ENCODE measurements at regions not wholly inside any gene's neighbourhood (a gene's known extent, or its start where the extent isn't known, plus 50 kb on each side); places are given as distances from the start of the nearest gene placed in this dataset.

- no peak for TF ChIP-seq EZH2phosphoT487 (conservative IDR thresholded peaks at IDR 0.05; ENCODE audit: low read length)
- no peak for TF ChIP-seq CTCF (IDR thresholded peaks at IDR 0.05; ENCODE audit: insufficient read depth, low read length, poor library complexity, severe bottlenecking)
Observed at GRCh38 chr1:112322018-112322417, 74.0 kb upstream of the CTTNBP2NL start.

GRCh38 chr1:112322983-112323678 is 72.9 kb upstream of the CTTNBP2NL start:
- TF ChIP-seq EZH2phosphoT487 (conservative IDR thresholded peaks at IDR 0.05; ENCODE audit: low read length) (no peak), CTCF (IDR thresholded peaks at IDR 0.05; ENCODE audit: insufficient read depth, low read length, poor library complexity, severe bottlenecking) (no peak)
- no peak overlapping the region for H3K9ac ChIP-seq (ENCODE audit: low read length)
- no peaks in the 10 kb centered on the region; the same call in 1 of the 2 replicates for H3K27me3 ChIP-seq (ENCODE audit: low read length)
- H3K9me2 ChIP-seq (replicated peaks; ENCODE audit: insufficient read depth, low read length), result no peaks in the 10 kb centered on the region
- no peak overlapping the region for H3K27ac ChIP-seq (ENCODE audit: low read depth, low read length)
- no peak overlapping the region for H2AFZ ChIP-seq (ENCODE audit: low read depth, low read length, severe bottlenecking)
- no peaks in the 10 kb centered on the region for H3F3A ChIP-seq (ENCODE audit: insufficient read depth)
- no peaks in the 10 kb centered on the region for H3K9me3 ChIP-seq (ENCODE audit: insufficient read depth, low read length)
- H3K4me2 ChIP-seq (ENCODE audit: low read depth, low read length, poor library complexity, severe bottlenecking), result no peak overlapping the region
- no peak overlapping the region for H3K4me3 ChIP-seq (ENCODE audit: insufficient read depth, low read length, poor library complexity, severe bottlenecking)
- H3K79me2 ChIP-seq (ENCODE audit: insufficient read depth, low read length), result no peaks in the 10 kb centered on the region
- no peaks in the 10 kb centered on the region for H3K36me3 ChIP-seq (ENCODE audit: low read length)
- H4K20me1 ChIP-seq (ENCODE audit: low read depth, low read length), result no peaks in the 10 kb centered on the region

More at GRCh38 chr1:112322018-112322417, 74.0 kb upstream of the CTTNBP2NL start:
- Histone ChIP-seq H3K4me2 (ENCODE audit: low read depth, low read length, poor library complexity, severe bottlenecking) (no peak overlapping the region), H4K20me1 (ENCODE audit: low read depth, low read length) (no peaks in the 10 kb centered on the region), H3K27ac (ENCODE audit: low read depth, low read length) (no peak overlapping the region), H3F3A (ENCODE audit: insufficient read depth) (no peaks in the 10 kb centered on the region), H3K36me3 (ENCODE audit: low read length) (no peaks in the 10 kb centered on the region), H3K9me3 (ENCODE audit: insufficient read depth, low read length) (no peaks in the 10 kb centered on the region), H2AFZ (ENCODE audit: low read depth, low read length, severe bottlenecking) (no peak overlapping the region), H3K9ac (ENCODE audit: low read length) (no peak overlapping the region), H3K79me2 (ENCODE audit: insufficient read depth, low read length) (no peaks in the 10 kb centered on the region), H3K27me3 (ENCODE audit: low read length) (no peaks in the 10 kb centered on the region), H3K9me2 (replicated peaks; ENCODE audit: insufficient read depth, low read length) (no peaks in the 10 kb centered on the region), H3K4me3 (ENCODE audit: insufficient read depth, low read length, poor library complexity, severe bottlenecking) (no peak overlapping the region)

- H3K27ac ChIP-seq (ENCODE audit: low read depth, low read length), result no peak overlapping the region
- no peaks in the 10 kb centered on the region; the same call in 1 of the 2 replicates for H3K27me3 ChIP-seq (ENCODE audit: low read length)
- H3K4me2 ChIP-seq (ENCODE audit: low read depth, low read length, poor library complexity, severe bottlenecking), result no peak overlapping the region
- H3K4me3 ChIP-seq (ENCODE audit: insufficient read depth, low read length, poor library complexity, severe bottlenecking), result no peak overlapping the region
- TF ChIP-seq EZH2phosphoT487 (conservative IDR thresholded peaks at IDR 0.05; ENCODE audit: low read length), result no peak
- no peak overlapping the region for H2AFZ ChIP-seq (ENCODE audit: low read depth, low read length, severe bottlenecking)
- H3K79me2 ChIP-seq (ENCODE audit: insufficient read depth, low read length), result no peaks in the 10 kb centered on the region
- H3K9me3 ChIP-seq (ENCODE audit: insufficient read depth, low read length), result no peaks in the 10 kb centered on the region
- no peaks in the 10 kb centered on the region for H4K20me1 ChIP-seq (ENCODE audit: low read depth, low read length)
- H3K36me3 ChIP-seq (ENCODE audit: low read length), result no peaks in the 10 kb centered on the region
- no peak overlapping the region for H3K9ac ChIP-seq (ENCODE audit: low read length)
- no peaks in the 10 kb centered on the region for H3K9me2 ChIP-seq (replicated peaks; ENCODE audit: insufficient read depth, low read length)
- H3F3A ChIP-seq (ENCODE audit: insufficient read depth), result no peaks in the 10 kb centered on the region
Observed at GRCh38 chr1:112325504-112325903, 70.5 kb upstream of the CTTNBP2NL start.

GRCh38 chr1:112328600-112328999 is 67.4 kb upstream of the CTTNBP2NL start:
- no peaks in the 10 kb centered on the region for H4K20me1 ChIP-seq (ENCODE audit: low read depth, low read length)
- TF ChIP-seq EZH2phosphoT487 (conservative IDR thresholded peaks at IDR 0.05; ENCODE audit: low read length) (no peak), CTCF (IDR thresholded peaks at IDR 0.05; ENCODE audit: insufficient read depth, low read length, poor library complexity, severe bottlenecking) (no peak)
- H3K36me3 ChIP-seq (ENCODE audit: low read length), result no peaks in the 10 kb centered on the region
- no peaks in the 10 kb centered on the region for H3K9me3 ChIP-seq (ENCODE audit: insufficient read depth, low read length)
- no peak overlapping the region for H3K4me3 ChIP-seq (ENCODE audit: insufficient read depth, low read length, poor library complexity, severe bottlenecking)
- H3K9ac ChIP-seq (ENCODE audit: low read length), result no peak overlapping the region
- H2AFZ ChIP-seq (ENCODE audit: low read depth, low read length, severe bottlenecking), result no peak overlapping the region
- H3F3A ChIP-seq (ENCODE audit: insufficient read depth), result no peaks in the 10 kb centered on the region
- H3K4me2 ChIP-seq (ENCODE audit: low read depth, low read length, poor library complexity, severe bottlenecking), result no peak overlapping the region
- no peaks in the 10 kb centered on the region for H3K79me2 ChIP-seq (ENCODE audit: insufficient read depth, low read length)
- no peaks in the 10 kb centered on the region for H3K9me2 ChIP-seq (replicated peaks; ENCODE audit: insufficient read depth, low read length)
- H3K27me3 ChIP-seq (ENCODE audit: low read length), result no peaks in the 10 kb centered on the region; the same call in 1 of the 2 replicates
- H3K27ac ChIP-seq (ENCODE audit: low read depth, low read length), result no peak overlapping the region
